Suppressor macrophage treated with lipopolysaccharide for 4 hours (primary cell): ENCODE measurements at regions not wholly inside any gene's neighbourhood (a gene's known extent, or its start where the extent isn't known, plus 50 kb on each side); places are given as distances from the start of the nearest gene placed in this dataset.
A peak's percentile ranks its signal among the peaks of the same experiment; 100 is the strongest.
"Not testable (repeated sequence)": the region's sequence is repeated elsewhere in the genome, so short reads cannot be mapped to it uniquely, and the experiment has no call there.

ENCODE experiments used
- DNase-seq: peaks from one replicate; pipeline ENCODE4 v3.0.0-alpha.2; 2020

GRCh38 chr1:60296794-60297193 is 223.2 kb upstream of the C1orf87 start:
- DNase-seq, result no peak

GRCh38 chr1:60292140-60292539 is 218.6 kb upstream of the C1orf87 start:
- DNase-seq, result no peak

- DNase-seq, result no peak
Measured at GRCh38 chr1:60290393-60290792, 216.8 kb upstream of the C1orf87 start.

- DNase-seq, result no peak
Measured at GRCh38 chr1:60287536-60287935, 214.0 kb upstream of the C1orf87 start.

- DNase-seq, result no peak
Measured at GRCh38 chr1:60283690-60284089, 210.1 kb upstream of the C1orf87 start.

- peak; percentile 53 for DNase-seq
Measured at GRCh38 chr1:60281360-60281932, 207.9 kb upstream of the C1orf87 start.

GRCh38 chr1:60280819-60281218 is 207.2 kb upstream of the C1orf87 start:
- no peak for DNase-seq

- no peak for DNase-seq
Measured at GRCh38 chr1:60280256-60280655, 206.7 kb upstream of the C1orf87 start.

GRCh38 chr1:60279798-60280197 is 206.2 kb upstream of the C1orf87 start:
- DNase-seq, result no peak

- DNase-seq, result no peak
Measured at GRCh38 chr1:60277269-60277668, 203.7 kb upstream of the C1orf87 start.

- DNase-seq, result no peak
Measured at GRCh38 chr1:60274422-60275290, 201.1 kb upstream of the C1orf87 start.

GRCh38 chr1:60273185-60273584 is 199.6 kb upstream of the C1orf87 start:
- DNase-seq, result no peak

GRCh38 chr1:60271041-60271440 is 197.5 kb upstream of the C1orf87 start:
- DNase-seq, result no peak

GRCh38 chr1:60268451-60268850 is 194.9 kb upstream of the C1orf87 start:
- no peak for DNase-seq

- no peak for DNase-seq
Measured at GRCh38 chr1:60265560-60266535, 192.3 kb upstream of the C1orf87 start.

- DNase-seq, result no peak
Measured at GRCh38 chr1:60262701-60263100, 189.1 kb upstream of the C1orf87 start.

- DNase-seq, result no peak
Measured at GRCh38 chr1:60257531-60257930, 184.0 kb upstream of the C1orf87 start.

GRCh38 chr1:60255565-60255964 is 182.0 kb upstream of the C1orf87 start:
- DNase-seq, result no peak

GRCh38 chr1:60251426-60251825 is 177.9 kb upstream of the C1orf87 start:
- DNase-seq, result no peak

GRCh38 chr1:60247467-60247866 is 173.9 kb upstream of the C1orf87 start:
- not testable (repeated sequence) for DNase-seq

- no peak for DNase-seq
Measured at GRCh38 chr1:60245324-60245723, 171.8 kb upstream of the C1orf87 start.

- no peak for DNase-seq
Measured at GRCh38 chr1:60244906-60245305, 171.3 kb upstream of the C1orf87 start.

GRCh38 chr1:60235275-60235674 is 161.7 kb upstream of the C1orf87 start:
- DNase-seq, result no peak
